SK-N-SH treated with all-trans-retinoic acid at 6 μM for 48 hours (cell line): ENCODE measurements at regions not wholly inside any gene's neighbourhood (a gene's known extent, or its start where the extent isn't known, plus 50 kb on each side); places are given as distances from the start of the nearest gene placed in this dataset.

Source experiments
- ATAC-seq: fragments of 200-7000 bp; cut with Tn5 transposase; 3 replicates; pipeline ENCODE4 v1.9.1; 2020; ENCODE audit warnings: mild to moderate bottlenecking, moderate library complexity
- ARNTL ChIP-seq: fragments of 450-650 bp; formaldehyde crosslinking; IDR thresholded peaks from 2 replicates; pipeline ENCODE4 v1.5.0; 2020; ENCODE audit warnings: low read depth, mild to moderate bottlenecking, moderate library complexity, borderline replicate concordance
- BACH2 ChIP-seq: fragments of 250-450 bp; sonication (Bioruptor Pico); IDR thresholded peaks from 2 replicates; pipeline ENCODE4 v1.9.0; 2021; ENCODE audit warnings: mild to moderate bottlenecking, borderline replicate concordance
- CREB5 ChIP-seq: fragments of 250-450 bp; sonication (Bioruptor Pico); IDR thresholded peaks from 2 replicates; pipeline ENCODE4 v1.5.1; 2020; ENCODE audit warnings: low read depth, mild to moderate bottlenecking, moderate library complexity
- CSDC2 ChIP-seq: fragments of 250-450 bp; sonication (Bioruptor Pico); IDR thresholded peaks from 2 replicates; pipeline ENCODE4 v1.5.0; 2020; ENCODE audit warnings: mild to moderate bottlenecking, moderate library complexity
- CSRNP3 ChIP-seq: fragments of 250-450 bp; sonication (Bioruptor Pico); IDR thresholded peaks from 2 replicates; pipeline ENCODE4 v1.5.1; 2021; ENCODE audit warnings: mild to moderate bottlenecking, moderate library complexity
- ESRRG ChIP-seq: fragments of 250-450 bp; sonication (Bioruptor Pico); IDR thresholded peaks from 2 replicates; pipeline ENCODE4 v1.6.1; 2021; ENCODE audit warnings: mild to moderate bottlenecking
- GLIS3 ChIP-seq: fragments of 250-450 bp; sonication (Bioruptor Pico); IDR thresholded peaks from 2 replicates; pipeline ENCODE4 v1.5.0; 2020; ENCODE audit warnings: mild to moderate bottlenecking, moderate library complexity
- ISL1 ChIP-seq: fragments of 250-450 bp; sonication (Bioruptor Pico); IDR thresholded peaks from 2 replicates; pipeline ENCODE4 v2.1.2; 2022; ENCODE audit warnings: mild to moderate bottlenecking, moderate library complexity
- OSR1 ChIP-seq: fragments of 250-450 bp; sonication (Bioruptor Pico); IDR thresholded peaks from 2 replicates; pipeline ENCODE4 v1.8.0; 2022; ENCODE audit warnings: moderate library complexity, mild to moderate bottlenecking, inconsistent platforms
- PATZ1 ChIP-seq: fragments of 250-450 bp; sonication (Bioruptor Pico); IDR thresholded peaks from 2 replicates; pipeline ENCODE4 v1.8.0; 2020; ENCODE audit warnings: mild to moderate bottlenecking, moderate library complexity, borderline replicate concordance
- POU6F1 ChIP-seq: fragments of 250-450 bp; sonication (Bioruptor Pico); IDR thresholded peaks from 2 replicates; pipeline ENCODE4 v1.8.0; 2021; ENCODE audit warnings: low read depth, mild to moderate bottlenecking, moderate library complexity, borderline replicate concordance
- PPARA ChIP-seq: fragments of 250-450 bp; sonication (Bioruptor Pico); IDR thresholded peaks from 2 replicates; pipeline ENCODE4 v1.5.0; 2020; ENCODE audit warnings: mild to moderate bottlenecking, borderline replicate concordance
- RARB ChIP-seq: fragments of 250-450 bp; sonication (Bioruptor Pico); IDR thresholded peaks from 2 replicates; pipeline ENCODE4 v1.8.0; 2021; ENCODE audit warnings: mild to moderate bottlenecking, moderate library complexity
- SNAI2 ChIP-seq: fragments of 250-450 bp; sonication (Bioruptor Pico); IDR thresholded peaks from 2 replicates; pipeline ENCODE4 v1.5.0; 2020; ENCODE audit warnings: mild to moderate bottlenecking, moderate library complexity
- TCF4 ChIP-seq: fragments of 250-450 bp; sonication (Bioruptor Pico); IDR thresholded peaks from 2 replicates; pipeline ENCODE4 v1.8.0; 2021; ENCODE audit warnings: mild to moderate bottlenecking, moderate library complexity, borderline replicate concordance
- TOX ChIP-seq: fragments of 250-450 bp; sonication (Bioruptor Pico); IDR thresholded peaks from 2 replicates; pipeline ENCODE4 v1.8.0; 2021; ENCODE audit warnings: mild to moderate bottlenecking, moderate library complexity, borderline replicate concordance
- TSHZ2 ChIP-seq: fragments of 250-450 bp; sonication (Bioruptor Pico); IDR thresholded peaks from 2 replicates; pipeline ENCODE4 v1.5.0; 2020; ENCODE audit warnings: mild to moderate bottlenecking, moderate library complexity
- ZC3H10 ChIP-seq: fragments of 250-450 bp; sonication (Bioruptor Pico); IDR thresholded peaks from 2 replicates; pipeline ENCODE4 v1.5.1; 2021; ENCODE audit warnings: mild to moderate bottlenecking, moderate library complexity
- ZFP3 ChIP-seq: fragments of 250-450 bp; sonication (Bioruptor Pico); IDR thresholded peaks from 2 replicates; pipeline ENCODE4 v1.5.0; 2020; ENCODE audit warnings: mild to moderate bottlenecking, moderate library complexity
- ZFP30 ChIP-seq: fragments of 450-650 bp; formaldehyde crosslinking; IDR thresholded peaks from 2 replicates; pipeline ENCODE4 v1.5.0; 2022; ENCODE audit warnings: mild to moderate bottlenecking, moderate library complexity
- ZNF565 ChIP-seq: fragments of 450-650 bp; formaldehyde crosslinking; conservative IDR thresholded peaks from 2 replicates; pipeline ENCODE4 v1.5.0; 2020; ENCODE audit warnings: low read depth, mild to moderate bottlenecking, moderate library complexity
- ZNF70 ChIP-seq: fragments of 450-650 bp; formaldehyde crosslinking; IDR thresholded peaks from 2 replicates; pipeline ENCODE4 v1.5.0; 2020; ENCODE audit warnings: mild to moderate bottlenecking, moderate library complexity
- ZNF8 ChIP-seq: fragments of 450-650 bp; formaldehyde crosslinking; IDR thresholded peaks from 2 replicates; pipeline ENCODE4 v1.5.0; 2020; ENCODE audit warnings: mild to moderate bottlenecking, moderate library complexity

- TF ChIP-seq ZFP30 (CRISPR knock-in tag) (no peak), GLIS3 (CRISPR knock-in tag) (no peak), TCF4 (no peak), ZFP3 (CRISPR knock-in tag) (no peak), CREB5 (CRISPR knock-in tag) (no peak), PATZ1 (CRISPR knock-in tag) (no peak), OSR1 (CRISPR knock-in tag) (no peak), TSHZ2 (no peak), RARB (CRISPR knock-in tag) (no peak), CSDC2 (no peak), ESRRG (no peak)
- no peak for ATAC-seq
Observed at GRCh38 chr21:14875704-14876523, 188.9 kb downstream of the NRIP1 start.

GRCh38 chr21:14875186-14875585, 189.6 kb downstream of the NRIP1 start:
- TF ChIP-seq CSDC2, result no peak
- no peak for TF ChIP-seq ZC3H10
- TF ChIP-seq ZFP3 (CRISPR knock-in tag), result no peak
- TF ChIP-seq ZNF565 (CRISPR knock-in tag), result no peak
- TF ChIP-seq CSRNP3 (CRISPR knock-in tag), result no peak
- TF ChIP-seq ZNF70 (CRISPR knock-in tag), result no peak
- TF ChIP-seq TOX (CRISPR knock-in tag), result no peak
- no peak for TF ChIP-seq ARNTL (CRISPR knock-in tag)
- no peak for TF ChIP-seq SNAI2
- TF ChIP-seq PPARA, result no peak
- no peak for TF ChIP-seq ZNF8 (CRISPR knock-in tag)
- no peak for TF ChIP-seq GLIS3 (CRISPR knock-in tag)
- no peak for TF ChIP-seq BACH2 (CRISPR knock-in tag)
- TF ChIP-seq ISL1 (CRISPR knock-in tag), result no peak
- no peak for TF ChIP-seq ZFP30 (CRISPR knock-in tag)
- no peak for TF ChIP-seq RARB (CRISPR knock-in tag)
- no peak for TF ChIP-seq TCF4
- TF ChIP-seq POU6F1, result no peak
- ATAC-seq, result no peak

GRCh38 chr21:14874379-14874778, 190.4 kb downstream of the NRIP1 start:
- ATAC-seq, result no peak
- TF ChIP-seq ZFP30 (CRISPR knock-in tag) (no peak), TCF4 (no peak), PPARA (no peak), ISL1 (CRISPR knock-in tag) (no peak), CREB5 (CRISPR knock-in tag) (no peak), ARNTL (CRISPR knock-in tag) (no peak), ZFP3 (CRISPR knock-in tag) (no peak), ZNF70 (CRISPR knock-in tag) (no peak), TSHZ2 (no peak), OSR1 (CRISPR knock-in tag) (no peak), CSDC2 (no peak)
